AG04450 (cell line): ENCODE measurements at regions not wholly inside any gene's neighbourhood (a gene's known extent, or its start where the extent isn't known, plus 50 kb on each side); places are given as distances from the start of the nearest gene placed in this dataset.
"Not testable (repeated sequence)": the region's sequence is repeated elsewhere in the genome, so short reads cannot be mapped to it uniquely, and the experiment has no call there.

ENCODE experiments used
- CTCF ChIA-PET: fragments of 300-600, 350-600 bp; formaldehyde crosslinking; extraction: SDS; loops from one replicate; lab custom pipeline; 2022; ENCODE audit warnings: antibody characterized with exemption, inconsistent platforms; lab: Charles Lee
- POLR2A ChIA-PET: fragments of 350-600 bp; formaldehyde crosslinking; extraction: SDS; loops from one replicate; lab custom pipeline; 2021; ENCODE audit warnings: antibody characterized with exemption, inconsistent platforms; lab: Yijun Ruan, JAX
- DNase-seq: peaks from one replicate; pipeline ENCODE4 v3.0.0-alpha.2; 2011; ENCODE audit warnings: low read depth, low spot score
- H3K27ac ChIP-seq: one replicate; pipeline ENCODE4 v1.5.1; 2012; ENCODE audit warnings: low read depth, low read length, control low read depth
- H3K27me3 ChIP-seq: one replicate; pipeline ENCODE4 v1.6.0; 2012; ENCODE audit warnings: low read length; ENCODE audit not compliant: control insufficient read depth, insufficient read depth
- H3K4me3 ChIP-seq: 2 replicates; pipeline ENCODE4 v1.5.1; 2011; ENCODE audit warnings: mild to moderate bottlenecking, low read depth, low read length, control low read depth
- H3K9me3 ChIP-seq: 2 replicates; pipeline ENCODE4 v1.5.1; 2012; ENCODE audit warnings: low read length; ENCODE audit not compliant: control insufficient read depth, insufficient read depth
- CTCF ChIP-seq: IDR thresholded peaks from 2 replicates; pipeline ENCODE4 v1.5.1; 2011; ENCODE audit warnings: low read depth, low read length, control low read depth, inconsistent platforms

- ChIA-PET CTCF (no interaction called here), POLR2A (no interaction called here)
- Histone ChIP-seq H3K9me3 (no peaks in the 10 kb centered on the region), H3K4me3 (no peak overlapping the region), H3K27ac (no peak overlapping the region), H3K27me3 (no peaks in the 10 kb centered on the region)
- TF ChIP-seq CTCF: no peak
- no peak for DNase-seq
Measured at GRCh38 chr21:31801551-31802219, 69.8 kb upstream of the SCAF4 start.

GRCh38 chr21:31798842-31799704, 67.2 kb upstream of the SCAF4 start:
- Histone ChIP-seq H3K27me3 (no peaks in the 10 kb centered on the region), H3K4me3 (no peak overlapping the region), H3K27ac (no peak overlapping the region), H3K9me3 (no peaks in the 10 kb centered on the region)
- POLR2A ChIA-PET: no interaction called here
- no peak for TF ChIP-seq CTCF
- CTCF ChIA-PET: interaction anchor here (3.3 kb wide), 1 partner anchor 13 kb away, joined by 11 read pairs; no protein-coding TSS in a partner anchor
- no peak for DNase-seq

GRCh38 chr21:31795992-31796391, 64.1 kb upstream of the SCAF4 start:
- ChIA-PET POLR2A (no interaction called here), CTCF (interaction anchor here (0.6 to 3.3 kb wide), 2 partner anchors 10 to 14 kb away, joined by 4 to 11 read pairs; no protein-coding TSS in a partner anchor)
- no peak overlapping the region for H3K27ac ChIP-seq
- no peak for DNase-seq
- no peaks in the 10 kb centered on the region for H3K27me3 ChIP-seq
- TF ChIP-seq CTCF: no peak
- H3K9me3 ChIP-seq: no peaks in the 10 kb centered on the region
- H3K4me3 ChIP-seq: no peak overlapping the region

GRCh38 chr21:31790420-31790819, 58.5 kb upstream of the SCAF4 start:
- H3K4me3 ChIP-seq, POLR2A ChIA-PET, H3K9me3 ChIP-seq, H3K27me3 ChIP-seq, H3K27ac ChIP-seq, DNase-seq: not testable (repeated sequence)
- CTCF ChIA-PET: interaction anchor here (0.5 to 1.3 kb wide), 2 partner anchors 17 to 468 kb away, joined by 4 to 5 read pairs; no protein-coding TSS in a partner anchor

GRCh38 chr21:31788581-31788980, 56.7 kb upstream of the SCAF4 start:
- Histone ChIP-seq H3K4me3 (no peak overlapping the region), H3K27ac (no peak overlapping the region), H3K27me3 (no peaks in the 10 kb centered on the region), H3K9me3 (no peaks in the 10 kb centered on the region)
- CTCF ChIA-PET: interaction anchor here (0.6 kb wide), 1 partner anchor 296 kb away, joined by 3 read pairs; no protein-coding TSS in a partner anchor
- no peak for TF ChIP-seq CTCF
- POLR2A ChIA-PET: no interaction called here
- no peak for DNase-seq

- H3K4me3 ChIP-seq, POLR2A ChIA-PET, H3K27ac ChIP-seq, H3K9me3 ChIP-seq, H3K27me3 ChIP-seq, DNase-seq: not testable (repeated sequence)
- CTCF ChIA-PET: interaction anchor here (0.5 to 0.7 kb wide), 2 partner anchors 452 to 501 kb away, joined by 3 to 5 read pairs; no protein-coding TSS in a partner anchor
Measured at GRCh38 chr21:31787691-31788090, 55.8 kb upstream of the SCAF4 start.
